Activated CD4-positive, alpha-beta T cell treated with anti-CD3 and anti-CD28 coated beads, Interleukin-2, amount 10 ng/mL, durations not matched to agents 7 days and 5 days (primary cell): ENCODE measurements at regions not wholly inside any gene's neighbourhood (a gene's known extent, or its start where the extent isn't known, plus 50 kb on each side); places are given as distances from the start of the nearest gene placed in this dataset.

Experiments
- CTCF ChIA-PET: fragments of 350-600 bp; sonication (Branson Sonifier 250); formaldehyde crosslinking; loops from one replicate; lab custom pipeline; 2021; ENCODE audit warnings: antibody characterized with exemption; lab: Charles Lee
- POLR2A ChIA-PET: fragments of 350-600 bp; sonication (Branson Sonifier 250); formaldehyde crosslinking; loops from one replicate; lab custom pipeline; 2021; ENCODE audit warnings: antibody characterized with exemption; lab: Charles Lee
- DNase-seq: peaks from one replicate; pipeline ENCODE4 v3.0.0-alpha.2; 2020
- H3K27ac Mint-ChIP-seq: one replicate; pipeline ENCODE4 v1.8.0; 2021; ENCODE audit warnings: mild to moderate bottlenecking, moderate library complexity, mixed read lengths
- H3K27me3 Mint-ChIP-seq: one replicate; pipeline ENCODE4 v1.8.0; 2021; ENCODE audit warnings: mixed read lengths
- H3K36me3 Mint-ChIP-seq: one replicate; pipeline ENCODE4 v1.8.0; 2021; ENCODE audit warnings: low read depth, mixed read lengths
- H3K4me1 Mint-ChIP-seq: one replicate; pipeline ENCODE4 v1.8.0; 2021; ENCODE audit warnings: mixed read lengths
- H3K4me3 Mint-ChIP-seq: one replicate; pipeline ENCODE4 v1.8.0; 2021; ENCODE audit warnings: mild to moderate bottlenecking, moderate library complexity, mixed read lengths
- H3K9me3 Mint-ChIP-seq: one replicate; pipeline ENCODE4 v1.8.0; 2021; ENCODE audit warnings: mixed read lengths

- no peaks in the 10 kb centered on the region for H3K4me1 Mint-ChIP-seq
- ChIA-PET CTCF (no interaction called here), POLR2A (no interaction called here)
These were observed 186.2 kb downstream of the CD47 start for GRCh38 chr3:107904536-107905066.

GRCh38 chr3:107899990-107900651 is 190.7 kb downstream of the CD47 start:
- no peak overlapping the region for H3K27ac Mint-ChIP-seq
- H3K4me3 Mint-ChIP-seq = no peak overlapping the region
- peaks cover 26% of the 10 kb centered on the region for H3K27me3 Mint-ChIP-seq
- CTCF ChIA-PET = no interaction called here
- POLR2A ChIA-PET = no interaction called here
- H3K4me1 Mint-ChIP-seq = no peaks in the 10 kb centered on the region
- no peak for DNase-seq
- H3K36me3 Mint-ChIP-seq = no peaks in the 10 kb centered on the region
- H3K9me3 Mint-ChIP-seq = no peaks in the 10 kb centered on the region

More at GRCh38 chr3:107904536-107905066, 186.2 kb downstream of the CD47 start:
- Mint-ChIP-seq H3K27ac (no peak overlapping the region), H3K36me3 (no peaks in the 10 kb centered on the region), H3K4me3 (no peak overlapping the region), H3K27me3 (peaks cover 14% of the 10 kb centered on the region), H3K9me3 (no peaks in the 10 kb centered on the region)
- no peak for DNase-seq

GRCh38 chr3:107897471-107898061 is 193.3 kb downstream of the CD47 start:
- H3K4me3 Mint-ChIP-seq = no peak overlapping the region
- no peaks in the 10 kb centered on the region for H3K36me3 Mint-ChIP-seq
- no peaks in the 10 kb centered on the region for H3K4me1 Mint-ChIP-seq
- H3K27me3 Mint-ChIP-seq = peaks cover 33% of the 10 kb centered on the region
- no peaks in the 10 kb centered on the region for H3K9me3 Mint-ChIP-seq
- H3K27ac Mint-ChIP-seq = no peak overlapping the region
- ChIA-PET CTCF (interaction anchor here (1.0 to 1.2 kb wide), 2 partner anchors 15 to 24 kb away, joined by 3 to 4 read pairs; no protein-coding TSS in a partner anchor), POLR2A (no interaction called here)
- DNase-seq = no peak

GRCh38 chr3:107894998-107895397 is 195.8 kb downstream of the CD47 start:
- no peaks in the 10 kb centered on the region for H3K9me3 Mint-ChIP-seq
- CTCF ChIA-PET = no interaction called here
- POLR2A ChIA-PET = interaction anchor here (0.6 kb wide), 1 partner anchor 526 kb away, joined by 4 read pairs; no protein-coding TSS in a partner anchor

GRCh38 chr3:107892955-107893624 is 197.7 kb downstream of the CD47 start:
- peaks cover 3% of the 10 kb centered on the region for H3K9me3 Mint-ChIP-seq

More at GRCh38 chr3:107894998-107895397, 195.8 kb downstream of the CD47 start:
- no peak overlapping the region for H3K27ac Mint-ChIP-seq
- H3K27me3 Mint-ChIP-seq = peaks cover 28% of the 10 kb centered on the region
- H3K36me3 Mint-ChIP-seq = no peaks in the 10 kb centered on the region
- no peak for DNase-seq
- no peaks in the 10 kb centered on the region for H3K4me1 Mint-ChIP-seq
- H3K4me3 Mint-ChIP-seq = no peak overlapping the region

GRCh38 chr3:107884719-107885460 is 205.9 kb downstream of the CD47 start:
- H3K4me3 Mint-ChIP-seq = no peak overlapping the region
- no peak overlapping the region for H3K27ac Mint-ChIP-seq
- POLR2A ChIA-PET = no interaction called here
- peaks cover 3% of the 10 kb centered on the region for H3K9me3 Mint-ChIP-seq
- no peaks in the 10 kb centered on the region for H3K4me1 Mint-ChIP-seq
- H3K36me3 Mint-ChIP-seq = no peaks in the 10 kb centered on the region
- no peak for DNase-seq
- no peaks in the 10 kb centered on the region for H3K27me3 Mint-ChIP-seq
- CTCF ChIA-PET = interaction anchor here (0.7 kb wide), 1 partner anchor 499 kb away, joined by 3 read pairs; no protein-coding TSS in a partner anchor

More at GRCh38 chr3:107892955-107893624, 197.7 kb downstream of the CD47 start:
- H3K27ac Mint-ChIP-seq = no peak overlapping the region
- CTCF ChIA-PET = no interaction called here
- POLR2A ChIA-PET = no interaction called here
- no peak overlapping the region for H3K4me3 Mint-ChIP-seq
- peaks cover 25% of the 10 kb centered on the region for H3K27me3 Mint-ChIP-seq
- H3K36me3 Mint-ChIP-seq = no peaks in the 10 kb centered on the region
- H3K4me1 Mint-ChIP-seq = no peaks in the 10 kb centered on the region
- no peak for DNase-seq

- DNase-seq = no peak
- peaks cover under 1% of the 10 kb centered on the region for H3K9me3 Mint-ChIP-seq
- ChIA-PET CTCF (interaction anchor here (0.6 kb wide), 1 partner anchor 213 kb away, joined by 5 read pairs; no protein-coding TSS in a partner anchor), POLR2A (no interaction called here)
- no peaks in the 10 kb centered on the region for H3K36me3 Mint-ChIP-seq
- no peaks in the 10 kb centered on the region for H3K4me1 Mint-ChIP-seq
- no peak overlapping the region for H3K4me3 Mint-ChIP-seq
- H3K27ac Mint-ChIP-seq = no peak overlapping the region
- no peaks in the 10 kb centered on the region for H3K27me3 Mint-ChIP-seq
These were observed 206.8 kb downstream of the CD47 start for GRCh38 chr3:107884028-107884427.

- H3K4me1 Mint-ChIP-seq = no peaks in the 10 kb centered on the region
- no peaks in the 10 kb centered on the region for H3K36me3 Mint-ChIP-seq
- POLR2A ChIA-PET = no interaction called here
- no peak overlapping the region for H3K4me3 Mint-ChIP-seq
- no peak for DNase-seq
- CTCF ChIA-PET = interaction anchor here (1.4 kb wide), 1 partner anchor 15 kb away, joined by 4 read pairs; no protein-coding TSS in a partner anchor
- H3K27me3 Mint-ChIP-seq = no peaks in the 10 kb centered on the region
- H3K9me3 Mint-ChIP-seq = no peaks in the 10 kb centered on the region
- H3K27ac Mint-ChIP-seq = no peak overlapping the region
These were observed 207.9 kb downstream of the CD47 start for GRCh38 chr3:107882881-107883280.

- POLR2A ChIA-PET = no interaction called here
- Mint-ChIP-seq H3K27ac (no peak overlapping the region), H3K9me3 (no peaks in the 10 kb centered on the region), H3K36me3 (no peaks in the 10 kb centered on the region), H3K4me3 (no peak overlapping the region), H3K27me3 (no peaks in the 10 kb centered on the region), H3K4me1 (no peaks in the 10 kb centered on the region)
- no peak for DNase-seq
- CTCF ChIA-PET = interaction anchor here (1.4 kb wide), 1 partner anchor 15 kb away, joined by 4 read pairs; no protein-coding TSS in a partner anchor
These were observed 208.6 kb downstream of the CD47 start for GRCh38 chr3:107882261-107882660.

- POLR2A ChIA-PET = no interaction called here
- Mint-ChIP-seq H3K4me3 (no peak overlapping the region), H3K27me3 (no peaks in the 10 kb centered on the region), H3K27ac (no peak overlapping the region), H3K9me3 (no peaks in the 10 kb centered on the region), H3K4me1 (no peaks in the 10 kb centered on the region), H3K36me3 (no peaks in the 10 kb centered on the region)
- CTCF ChIA-PET = interaction anchor here (1.2 kb wide), 1 partner anchor 9 kb away, joined by 5 read pairs; no protein-coding TSS in a partner anchor
- DNase-seq = no peak
These were observed 209.3 kb downstream of the CD47 start for GRCh38 chr3:107881509-107881908.

- Mint-ChIP-seq H3K4me1 (no peaks in the 10 kb centered on the region), H3K36me3 (no peaks in the 10 kb centered on the region), H3K9me3 (no peaks in the 10 kb centered on the region), H3K27ac (no peak overlapping the region), H3K27me3 (no peaks in the 10 kb centered on the region), H3K4me3 (no peak overlapping the region)
- no peak for DNase-seq
- CTCF ChIA-PET = interaction anchor here (0.6 to 1.2 kb wide), 2 partner anchors 8 to 131 kb away, joined by 3 to 5 read pairs; no protein-coding TSS in a partner anchor
- POLR2A ChIA-PET = no interaction called here
These were observed 210.1 kb downstream of the CD47 start for GRCh38 chr3:107880702-107881101.

GRCh38 chr3:107877936-107878335 is 212.9 kb downstream of the CD47 start:
- ChIA-PET CTCF (no interaction called here), POLR2A (no interaction called here)
- DNase-seq = no peak
- Mint-ChIP-seq H3K4me1 (no peaks in the 10 kb centered on the region), H3K27me3 (no peaks in the 10 kb centered on the region), H3K9me3 (no peaks in the 10 kb centered on the region), H3K36me3 (no peaks in the 10 kb centered on the region), H3K4me3 (no peak overlapping the region), H3K27ac (no peak overlapping the region)
